Cardiac muscle cell (in vitro differentiated cells and primary cell): ENCODE measurements at regions not wholly inside any gene's neighbourhood (a gene's known extent, or its start where the extent isn't known, plus 50 kb on each side); places are given as distances from the start of the nearest gene placed in this dataset.

Source experiments
- DNase-seq, 2 donors: peaks; one replicate each; pipeline versions ENCODE4 v3.0.0 to v3.0.0-alpha.2; 2010 to 2017; ENCODE audit warnings: low read depth in 1 of 2, low spot score in 1 of 2
- H3K27ac ChIP-seq: fragments of 200-600 bp; sonication (generic); 2 replicates; pipeline ENCODE4 v1.5.1; 2016
- H3K27me3 ChIP-seq: fragments of 200-600 bp; sonication (generic); 2 replicates; pipeline ENCODE4 v1.6.0; 2016; ENCODE audit warnings: control low read depth
- H3K36me3 ChIP-seq: fragments of 200-600 bp; sonication (generic); 2 replicates; pipeline ENCODE4 v1.5.1; 2016; ENCODE audit warnings: control low read depth
- H3K4me1 ChIP-seq: fragments of 200-600 bp; sonication (generic); 2 replicates; pipeline ENCODE4 v1.8.1; 2017; ENCODE audit warnings: low read depth, mild to moderate bottlenecking, mixed run types
- H3K4me3 ChIP-seq: fragments of 200-600 bp; sonication (generic); 2 replicates; pipeline ENCODE4 v1.5.1; 2016; ENCODE audit warnings: mild to moderate bottlenecking
- H3K9me3 ChIP-seq: fragments of 200-600 bp; sonication (generic); 2 replicates; pipeline ENCODE4 v1.5.1; 2017; ENCODE audit warnings: low read depth, mild to moderate bottlenecking, control low read depth
- CTCF ChIP-seq: IDR thresholded peaks from 2 replicates; pipeline ENCODE4 v1.5.1; 2012; ENCODE audit warnings: low read depth, mild to moderate bottlenecking, low read length

GRCh38 chr15:38691965-38692788 is 127.6 kb upstream of the RASGRP1 start:
- Histone ChIP-seq H3K27ac (no peak overlapping the region), H3K27me3 (no peaks in the 10 kb centered on the region)
- no peak for DNase-seq

GRCh38 chr15:38692789-38693062 is 128.1 kb upstream of the RASGRP1 start:
- Histone ChIP-seq H3K4me1 (peaks cover 7% of the 10 kb centered on the region), H3K27ac (no peak overlapping the region), H3K27me3 (no peaks in the 10 kb centered on the region), H3K4me3 (no peak overlapping the region), H3K36me3 (no peaks in the 10 kb centered on the region), H3K9me3 (no peaks in the 10 kb centered on the region)
- no peak for DNase-seq
- TF ChIP-seq CTCF: no peak

More at GRCh38 chr15:38691965-38692788, 127.6 kb upstream of the RASGRP1 start:
- H3K4me1 ChIP-seq: peaks cover 7% of the 10 kb centered on the region
- H3K4me3 ChIP-seq: no peak overlapping the region
- H3K9me3 ChIP-seq: no peaks in the 10 kb centered on the region
- no peaks in the 10 kb centered on the region for H3K36me3 ChIP-seq
- TF ChIP-seq CTCF: no peak

GRCh38 chr15:38695249-38696108 is 130.9 kb upstream of the RASGRP1 start:
- Histone ChIP-seq H3K4me1 (peaks cover 7% of the 10 kb centered on the region), H3K27me3 (no peaks in the 10 kb centered on the region), H3K4me3 (no peak overlapping the region), H3K36me3 (no peaks in the 10 kb centered on the region), H3K9me3 (no peaks in the 10 kb centered on the region), H3K27ac (no peak overlapping the region)
- DNase-seq: no peak
- TF ChIP-seq CTCF: no peak

GRCh38 chr15:38696109-38696727 is 131.6 kb upstream of the RASGRP1 start:
- peaks cover 7% of the 10 kb centered on the region for H3K4me1 ChIP-seq
- DNase-seq: peak in 1 of 2 donors; percentile 35
- no peaks in the 10 kb centered on the region for H3K27me3 ChIP-seq
- no peak for TF ChIP-seq CTCF
- no peaks in the 10 kb centered on the region for H3K36me3 ChIP-seq
- no peak overlapping the region for H3K4me3 ChIP-seq
- H3K9me3 ChIP-seq: no peaks in the 10 kb centered on the region
- H3K27ac ChIP-seq: no peak overlapping the region

- no peaks in the 10 kb centered on the region for H3K36me3 ChIP-seq
- no peak overlapping the region for H3K4me3 ChIP-seq
- no peaks in the 10 kb centered on the region for H3K27me3 ChIP-seq
These were observed 132.3 kb upstream of the RASGRP1 start for GRCh38 chr15:38696790-38697495.

More at GRCh38 chr15:38696790-38697495, 132.3 kb upstream of the RASGRP1 start:
- no peak for TF ChIP-seq CTCF
- Histone ChIP-seq H3K9me3 (no peaks in the 10 kb centered on the region), H3K4me1 (peaks cover 7% of the 10 kb centered on the region), H3K27ac (no peak overlapping the region)
- no peak for DNase-seq
